HL-60 (cell line): ENCODE measurements at regions not wholly inside any gene's neighbourhood (a gene's known extent, or its start where the extent isn't known, plus 50 kb on each side); places are given as distances from the start of the nearest gene placed in this dataset.

ENCODE experiments used
- DNase-seq, 2 experiments: peaks; one replicate each; pipeline ENCODE4 v3.0.0-alpha.2; 2010 to 2020; ENCODE audit warnings: low read depth in 1 of 2, low spot score in 1 of 2
- H3K27ac ChIP-seq: fragments of 250-450 bp; sonication (Bioruptor Pico); replicated peaks from 2 replicates; pipeline ENCODE4 v1.5.1; 2020; ENCODE audit warnings: mild to moderate bottlenecking, moderate library complexity
- H3K27me3 ChIP-seq: fragments of 250-450 bp; sonication (Bioruptor Pico); 2 replicates; pipeline ENCODE4 v1.5.1; 2021; ENCODE audit warnings: mild to moderate bottlenecking, moderate library complexity; ENCODE audit not compliant: insufficient read depth, poor library complexity, severe bottlenecking
- H3K4me3 ChIP-seq: replicated peaks from 2 replicates; pipeline ENCODE4 v1.5.1; 2011; ENCODE audit warnings: mild to moderate bottlenecking, control low read depth, low read length; ENCODE audit not compliant: insufficient read depth
- GABPA ChIP-seq: IDR thresholded peaks from 2 replicates; pipeline ENCODE4 v1.6.1; 2012; ENCODE audit warnings: low read depth
- POLR2AphosphoS5 ChIP-seq: IDR thresholded peaks from 2 replicates; pipeline ENCODE4 v1.6.1; 2012; ENCODE audit warnings: low read depth
- SPI1 ChIP-seq: IDR thresholded peaks from 2 replicates; pipeline ENCODE4 v1.6.1; 2012; ENCODE audit warnings: low read depth, mild to moderate bottlenecking, borderline replicate concordance
- TF ChIP-seq, protein P1 (sequence below): IDR thresholded peaks from one replicate; pipeline ENCODE4 v1.5.1; 2011; ENCODE audit warnings: low read length, control low read depth, inconsistent platforms; ENCODE audit not compliant: insufficient read depth
- TF ChIP-seq, protein P2 (sequence below): IDR thresholded peaks from 2 replicates; pipeline ENCODE4 v1.6.1; 2012; ENCODE audit warnings: low read depth; ENCODE audit not compliant: insufficient replicate concordance

- DNase-seq = no peak
- H3K4me3 ChIP-seq = no peak overlapping the region
- H3K27ac ChIP-seq = no peak overlapping the region
Observed at GRCh38 chr20:4449957-4450715, 201.0 kb upstream of the ADRA1D start.

DNA sequence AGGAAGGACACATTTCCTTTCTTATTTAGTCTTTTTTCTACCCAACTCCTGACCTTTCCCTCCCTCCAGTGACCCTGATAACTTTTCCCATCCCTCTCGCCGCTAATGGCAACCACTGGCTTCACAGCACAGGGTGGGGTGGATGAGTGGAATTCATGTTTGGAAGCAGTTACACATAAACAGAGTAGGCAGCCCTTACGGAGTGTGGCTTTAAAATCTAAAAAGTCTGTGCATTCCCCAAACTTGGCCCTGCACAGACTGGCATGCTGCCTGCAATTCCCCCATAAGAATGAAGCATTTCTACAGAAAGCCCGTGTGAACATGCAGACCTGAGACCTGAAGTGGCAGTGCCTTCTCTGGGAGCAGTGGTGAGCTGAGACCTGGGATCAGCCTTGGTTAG lies 196.7 kb upstream of the ADRA1D start:
- Histone ChIP-seq H3K27ac (no peak overlapping the region), H3K27me3 (peaks cover 2% of the 10 kb centered on the region), H3K4me3 (no peak overlapping the region)
- DNase-seq = no peak
- TF ChIP-seq POLR2AphosphoS5 (no peak), GABPA (no peak)
- TF ChIP-seq, protein P1, sequence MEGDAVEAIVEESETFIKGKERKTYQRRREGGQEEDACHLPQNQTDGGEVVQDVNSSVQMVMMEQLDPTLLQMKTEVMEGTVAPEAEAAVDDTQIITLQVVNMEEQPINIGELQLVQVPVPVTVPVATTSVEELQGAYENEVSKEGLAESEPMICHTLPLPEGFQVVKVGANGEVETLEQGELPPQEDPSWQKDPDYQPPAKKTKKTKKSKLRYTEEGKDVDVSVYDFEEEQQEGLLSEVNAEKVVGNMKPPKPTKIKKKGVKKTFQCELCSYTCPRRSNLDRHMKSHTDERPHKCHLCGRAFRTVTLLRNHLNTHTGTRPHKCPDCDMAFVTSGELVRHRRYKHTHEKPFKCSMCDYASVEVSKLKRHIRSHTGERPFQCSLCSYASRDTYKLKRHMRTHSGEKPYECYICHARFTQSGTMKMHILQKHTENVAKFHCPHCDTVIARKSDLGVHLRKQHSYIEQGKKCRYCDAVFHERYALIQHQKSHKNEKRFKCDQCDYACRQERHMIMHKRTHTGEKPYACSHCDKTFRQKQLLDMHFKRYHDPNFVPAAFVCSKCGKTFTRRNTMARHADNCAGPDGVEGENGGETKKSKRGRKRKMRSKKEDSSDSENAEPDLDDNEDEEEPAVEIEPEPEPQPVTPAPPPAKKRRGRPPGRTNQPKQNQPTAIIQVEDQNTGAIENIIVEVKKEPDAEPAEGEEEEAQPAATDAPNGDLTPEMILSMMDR = no peak

More at GRCh38 chr20:4449957-4450715, 201.0 kb upstream of the ADRA1D start:
- H3K27me3 ChIP-seq = peaks cover 2% of the 10 kb centered on the region
- TF ChIP-seq, protein P1 = no peak
- TF ChIP-seq, protein P2, sequence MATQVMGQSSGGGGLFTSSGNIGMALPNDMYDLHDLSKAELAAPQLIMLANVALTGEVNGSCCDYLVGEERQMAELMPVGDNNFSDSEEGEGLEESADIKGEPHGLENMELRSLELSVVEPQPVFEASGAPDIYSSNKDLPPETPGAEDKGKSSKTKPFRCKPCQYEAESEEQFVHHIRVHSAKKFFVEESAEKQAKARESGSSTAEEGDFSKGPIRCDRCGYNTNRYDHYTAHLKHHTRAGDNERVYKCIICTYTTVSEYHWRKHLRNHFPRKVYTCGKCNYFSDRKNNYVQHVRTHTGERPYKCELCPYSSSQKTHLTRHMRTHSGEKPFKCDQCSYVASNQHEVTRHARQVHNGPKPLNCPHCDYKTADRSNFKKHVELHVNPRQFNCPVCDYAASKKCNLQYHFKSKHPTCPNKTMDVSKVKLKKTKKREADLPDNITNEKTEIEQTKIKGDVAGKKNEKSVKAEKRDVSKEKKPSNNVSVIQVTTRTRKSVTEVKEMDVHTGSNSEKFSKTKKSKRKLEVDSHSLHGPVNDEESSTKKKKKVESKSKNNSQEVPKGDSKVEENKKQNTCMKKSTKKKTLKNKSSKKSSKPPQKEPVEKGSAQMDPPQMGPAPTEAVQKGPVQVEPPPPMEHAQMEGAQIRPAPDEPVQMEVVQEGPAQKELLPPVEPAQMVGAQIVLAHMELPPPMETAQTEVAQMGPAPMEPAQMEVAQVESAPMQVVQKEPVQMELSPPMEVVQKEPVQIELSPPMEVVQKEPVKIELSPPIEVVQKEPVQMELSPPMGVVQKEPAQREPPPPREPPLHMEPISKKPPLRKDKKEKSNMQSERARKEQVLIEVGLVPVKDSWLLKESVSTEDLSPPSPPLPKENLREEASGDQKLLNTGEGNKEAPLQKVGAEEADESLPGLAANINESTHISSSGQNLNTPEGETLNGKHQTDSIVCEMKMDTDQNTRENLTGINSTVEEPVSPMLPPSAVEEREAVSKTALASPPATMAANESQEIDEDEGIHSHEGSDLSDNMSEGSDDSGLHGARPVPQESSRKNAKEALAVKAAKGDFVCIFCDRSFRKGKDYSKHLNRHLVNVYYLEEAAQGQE = no peak
- TF ChIP-seq POLR2AphosphoS5 (no peak), SPI1 (no peak), GABPA (no peak)

DNA sequence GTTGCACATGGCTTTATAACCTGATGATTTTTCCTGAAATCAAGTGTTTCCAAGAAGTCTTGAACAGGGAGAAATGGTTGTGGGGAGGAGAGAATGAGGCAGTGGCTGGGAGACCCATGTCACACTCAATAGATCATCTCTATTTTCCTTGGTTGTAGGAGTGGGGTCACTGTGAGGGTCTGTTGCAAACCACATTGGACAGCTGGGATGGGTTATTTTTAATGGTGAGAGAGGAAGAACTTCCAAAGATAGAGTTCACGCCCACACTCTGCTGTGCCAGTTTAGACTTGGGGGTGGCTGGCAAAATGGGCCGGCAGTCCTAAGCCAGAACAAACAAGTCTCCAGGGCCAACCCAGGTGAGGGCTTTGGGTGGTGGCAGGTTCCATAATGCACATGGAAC lies 196.2 kb upstream of the ADRA1D start:
- no peak overlapping the region for H3K4me3 ChIP-seq
- no peak for DNase-seq
- H3K27me3 ChIP-seq = peaks cover 2% of the 10 kb centered on the region
- no peak for TF ChIP-seq POLR2AphosphoS5
- TF ChIP-seq GABPA = no peak
- TF ChIP-seq SPI1 = no peak
- TF ChIP-seq, protein P1 = no peak
- TF ChIP-seq, protein P2 = no peak
- H3K27ac ChIP-seq = no peak overlapping the region

DNA sequence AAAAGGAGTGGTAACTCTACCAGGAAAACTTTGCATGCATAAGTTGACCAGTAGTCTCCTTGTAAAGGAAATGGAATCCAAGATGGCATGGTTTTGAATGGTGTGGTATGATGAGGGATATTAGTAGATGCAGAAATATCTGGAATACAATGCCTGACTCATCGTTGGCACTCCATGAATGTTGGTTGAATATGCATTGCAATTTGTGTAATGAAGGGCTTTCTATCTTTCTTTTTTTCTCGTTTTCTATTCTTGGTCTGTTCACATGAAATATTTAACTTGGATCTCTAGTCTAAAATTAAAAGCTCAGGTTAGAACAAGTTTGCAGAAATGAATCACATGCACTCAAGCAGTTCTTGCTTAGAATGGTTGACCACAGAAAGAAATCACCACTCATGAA lies 195.3 kb upstream of the ADRA1D start:
- Histone ChIP-seq H3K27me3 (peaks cover 2% of the 10 kb centered on the region), H3K4me3 (no peak overlapping the region), H3K27ac (no peak overlapping the region)
- no peak for DNase-seq
- no peak for TF ChIP-seq POLR2AphosphoS5
- TF ChIP-seq, protein P1 = no peak
- TF ChIP-seq, protein P2 = no peak
- TF ChIP-seq SPI1 = no peak
- TF ChIP-seq GABPA = no peak
